Progenitor cell of endocrine pancreas (in vitro differentiated cells): ENCODE measurements at regions not wholly inside any gene's neighbourhood (a gene's known extent, or its start where the extent isn't known, plus 50 kb on each side); places are given as distances from the start of the nearest gene placed in this dataset.

Source experiments
- DNase-seq: peaks from one replicate; pipeline ENCODE4 v3.0.0; 2021; ENCODE audit warnings: low spot score; ENCODE audit not compliant: unreplicated experiment
- H3K27ac Mint-ChIP-seq: 2 replicates; pipeline ENCODE4 v1.8.0; 2021; ENCODE audit warnings: mild to moderate bottlenecking, moderate library complexity, mixed read lengths
- H3K27me3 Mint-ChIP-seq: 2 replicates; pipeline ENCODE4 v1.8.0; 2021; ENCODE audit warnings: mixed read lengths
- H3K36me3 Mint-ChIP-seq: 2 replicates; pipeline ENCODE4 v1.8.0; 2022; ENCODE audit warnings: mixed read lengths; ENCODE audit not compliant: insufficient read depth
- H3K4me1 Mint-ChIP-seq: 2 replicates; pipeline ENCODE4 v1.8.0; 2021; ENCODE audit warnings: low read depth, mixed read lengths
- H3K4me3 Mint-ChIP-seq: 2 replicates; pipeline ENCODE4 v1.8.0; 2021; ENCODE audit warnings: low read depth, mild to moderate bottlenecking, moderate library complexity, mixed read lengths
- H3K9me3 Mint-ChIP-seq: 2 replicates; pipeline ENCODE4 v1.8.0; 2021; ENCODE audit warnings: low read depth, mixed read lengths
- CTCF ChIP-seq: fragments of 200-600 bp; sonication (generic); IDR thresholded peaks from one replicate; pipeline ENCODE4 v1.5.0; 2021; ENCODE audit warnings: antibody characterized with exemption, mild to moderate bottlenecking; ENCODE audit not compliant: unreplicated experiment

DNA sequence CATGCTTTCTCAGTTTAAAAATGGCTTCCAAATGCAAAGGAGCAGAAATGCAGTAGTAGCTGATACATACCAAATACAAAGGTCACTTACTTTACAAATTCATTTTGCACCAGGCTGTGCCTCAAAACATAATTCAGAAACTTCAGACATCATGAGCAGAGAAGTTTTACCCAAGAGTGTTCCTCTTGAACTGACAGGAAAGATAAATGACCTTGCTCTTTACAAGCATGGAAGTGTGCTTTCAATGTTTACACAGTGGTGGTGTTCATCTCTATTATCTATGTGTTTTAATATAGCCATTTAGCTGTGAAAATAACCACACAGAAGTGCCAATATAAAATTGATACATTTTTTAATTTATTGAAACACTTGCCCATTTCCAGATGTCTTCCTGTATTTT, 383.4 kb downstream of the ANKRD50 start:
- H3K4me1 Mint-ChIP-seq, result peaks cover 12% of the 10 kb centered on the region
- DNase-seq, result no peak
- TF ChIP-seq CTCF, result no peak
- no peak overlapping the region for H3K27ac Mint-ChIP-seq
- H3K9me3 Mint-ChIP-seq, result no peaks in the 10 kb centered on the region
- no peaks in the 10 kb centered on the region for H3K27me3 Mint-ChIP-seq
- no peak overlapping the region for H3K4me3 Mint-ChIP-seq
- H3K36me3 Mint-ChIP-seq, result no peaks in the 10 kb centered on the region

DNA sequence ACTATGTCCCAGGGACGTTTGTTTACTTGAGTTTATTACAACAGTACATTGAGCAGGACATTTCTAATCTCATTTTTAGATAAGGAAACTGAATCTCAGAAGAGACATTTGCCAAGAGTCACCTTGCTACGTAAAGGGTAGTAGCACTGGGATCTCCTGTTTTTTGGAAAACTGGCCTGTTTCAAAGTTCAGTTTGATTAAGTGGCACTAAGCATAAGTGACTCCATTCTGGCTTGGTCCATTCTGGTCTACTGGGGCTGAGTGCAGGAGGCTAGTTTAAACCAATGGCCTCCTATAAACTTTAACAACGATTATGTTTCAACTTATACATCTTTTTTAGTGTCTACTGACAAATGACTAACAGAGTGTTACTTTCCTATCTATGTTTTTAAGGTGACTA, 382.5 kb downstream of the ANKRD50 start:
- peaks cover 13% of the 10 kb centered on the region for H3K4me1 Mint-ChIP-seq
- no peaks in the 10 kb centered on the region for H3K36me3 Mint-ChIP-seq
- H3K9me3 Mint-ChIP-seq, result no peaks in the 10 kb centered on the region
- TF ChIP-seq CTCF, result no peak
- H3K4me3 Mint-ChIP-seq, result no peak overlapping the region
- no peaks in the 10 kb centered on the region for H3K27me3 Mint-ChIP-seq
- no peak for DNase-seq
- H3K27ac Mint-ChIP-seq, result no peak overlapping the region

DNA sequence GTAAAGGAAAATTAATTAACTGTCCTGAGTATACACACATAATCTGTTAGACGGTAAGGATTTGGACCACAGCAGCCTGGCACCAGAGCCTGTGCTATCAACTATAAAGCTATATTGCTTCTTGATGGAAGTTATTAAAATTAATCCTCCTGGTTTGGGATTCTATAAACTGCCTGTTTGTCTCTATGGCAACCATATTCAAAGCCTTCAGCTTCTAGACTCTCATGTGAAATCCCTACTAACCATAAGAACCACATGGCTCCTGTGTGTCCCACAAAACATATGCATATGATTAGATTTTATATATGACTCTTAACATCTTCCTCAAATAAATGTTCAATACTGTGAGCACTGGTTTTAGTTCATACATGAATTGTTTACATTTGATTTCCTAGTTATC, 380.8 kb downstream of the ANKRD50 start:
- Mint-ChIP-seq H3K36me3 (no peaks in the 10 kb centered on the region), H3K27ac (no peak overlapping the region), H3K4me1 (peaks cover 13% of the 10 kb centered on the region), H3K27me3 (no peaks in the 10 kb centered on the region), H3K9me3 (no peaks in the 10 kb centered on the region), H3K4me3 (no peak overlapping the region)
- no peak for TF ChIP-seq CTCF
- DNase-seq, result no peak

DNA sequence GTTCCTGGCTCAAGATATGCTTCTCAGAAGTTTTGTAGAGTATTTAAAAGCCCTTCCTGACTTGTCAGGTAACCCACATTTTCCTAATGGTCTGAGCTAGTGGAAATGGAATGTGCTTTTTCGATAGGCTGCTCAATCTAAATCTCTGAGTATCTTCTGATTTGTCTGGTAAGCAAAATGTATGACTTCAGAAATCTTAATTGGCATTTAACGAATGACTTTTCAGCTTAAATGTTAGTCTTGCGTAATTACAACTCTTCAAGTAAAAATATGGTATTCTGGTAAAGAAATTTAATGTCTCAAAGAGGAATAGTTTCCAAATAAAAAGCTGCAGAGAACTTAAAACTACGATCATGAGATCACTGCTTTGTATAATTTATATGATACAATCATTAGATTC, 379.1 kb downstream of the ANKRD50 start:
- no peak for DNase-seq
- H3K4me3 Mint-ChIP-seq, result no peak overlapping the region
- peaks cover 13% of the 10 kb centered on the region for H3K4me1 Mint-ChIP-seq
- no peaks in the 10 kb centered on the region for H3K9me3 Mint-ChIP-seq
- no peak for TF ChIP-seq CTCF
- no peaks in the 10 kb centered on the region for H3K27me3 Mint-ChIP-seq
- H3K27ac Mint-ChIP-seq, result no peak overlapping the region
- no peaks in the 10 kb centered on the region for H3K36me3 Mint-ChIP-seq

GRCh38 chr4:124334119-124334518, 378.4 kb downstream of the ANKRD50 start:
- H3K27ac Mint-ChIP-seq, result no peak overlapping the region

More at GRCh38 chr4:124334119-124334518, 378.4 kb downstream of the ANKRD50 start:
- Mint-ChIP-seq H3K9me3 (no peaks in the 10 kb centered on the region), H3K4me1 (peaks cover 11% of the 10 kb centered on the region), H3K4me3 (no peak overlapping the region), H3K27me3 (no peaks in the 10 kb centered on the region), H3K36me3 (no peaks in the 10 kb centered on the region)
- peak; percentile 75 for TF ChIP-seq CTCF
- no peak for DNase-seq
